ENCODE measurements at regions not wholly inside any gene's neighbourhood (a gene's known extent, or its start where the extent isn't known, plus 50 kb on each side); places are given as distances from the start of the nearest gene placed in this dataset.

- no peak for TF ChIP-seq MAX (IDR thresholded peaks at IDR 0.05)
- TF ChIP-seq CEBPB (IDR thresholded peaks at IDR 0.05; ENCODE audit: low read depth): no peak
- no peak for TF ChIP-seq SP1 (IDR thresholded peaks at IDR 0.05; ENCODE audit: low read depth)
- no peak for TF ChIP-seq POLR2A (IDR thresholded peaks at IDR 0.05; ENCODE audit: borderline replicate concordance, extremely low read depth, insufficient read depth, insufficient read length)
- no peak for TF ChIP-seq JUND (IDR thresholded peaks at IDR 0.05)
- no peak for TF ChIP-seq FOSL1 (IDR thresholded peaks at IDR 0.05; ENCODE audit: low read depth)
- no peak for TF ChIP-seq EZH2phosphoT487 (IDR thresholded peaks at IDR 0.05; ENCODE audit: borderline replicate concordance)
Measured at GRCh38 chr7:106376026-106376799, 91.4 kb upstream of the NAMPT start (continued).

GRCh38 chr7:106375499-106375898 lies 90.7 kb upstream of the NAMPT start:
- Histone ChIP-seq H4K20me1 (ENCODE audit: insufficient read depth) (no peaks in the 10 kb centered on the region), H3K27me3 (ENCODE audit: insufficient read depth, low read length) (no peaks in the 10 kb centered on the region), H3K79me2 (ENCODE audit: insufficient read depth, low read length) (no peaks in the 10 kb centered on the region), H3K4me3 (replicated peaks in 1 of 2; ENCODE audit: low read depth in 1 of 2, low read length in 2 of 2) (no peak overlapping the region), H3K27ac (ENCODE audit: low read depth, low read length) (no peak overlapping the region), H3K4me1 (ENCODE audit: control insufficient read depth in 1 of 2, insufficient read depth in 2 of 2, low read length in 2 of 2) (no peaks in the 10 kb centered on the region), H3K9ac (ENCODE audit: low read length) (no peak overlapping the region), H3K4me2 (ENCODE audit: low read length) (no peak overlapping the region), H3K9me2 (ENCODE audit: insufficient read depth) (no peaks in the 10 kb centered on the region), H3K9me3 (ENCODE audit: control insufficient read depth in 1 of 2, insufficient read depth in 1 of 2, low read depth in 1 of 2, low read length in 2 of 2) (no peaks in the 10 kb centered on the region), H3K36me3 (ENCODE audit: control insufficient read depth in 1 of 2, insufficient read depth in 2 of 2, low read length in 2 of 2) (no peaks in the 10 kb centered on the region), H2AFZ (ENCODE audit: low read depth, low read length, poor library complexity, severe bottlenecking) (no peak overlapping the region)
- DNase-seq (ENCODE audit: low read depth, low spot score): no peak
- POLR2A ChIA-PET: no interaction called here
- CTCF ChIA-PET: no interaction called here
- ATAC-seq: no peak
- no TSS peak for BruUV-seq (replicated peaks)
- intact Hi-C loops (cut with micrococcal nuclease): no loop called here
- RAD21 ChIA-PET (ENCODE audit: low non-redundant PET in 1 of 2, low total read pairs in 2 of 2, uncharacterized antibody in 2 of 2, unreplicated experiment in 2 of 2): no interaction called here
- TF ChIP-seq EGR1 (IDR thresholded peaks at IDR 0.05; ENCODE audit: low read depth): no peak
- no peak for TF ChIP-seq ZBTB33 (IDR thresholded peaks at IDR 0.05; ENCODE audit: extremely low read depth, insufficient replicate concordance, low read length)
- no peak for TF ChIP-seq TCF7L2 (IDR thresholded peaks at IDR 0.05; ENCODE audit: borderline replicate concordance, extremely low read depth, insufficient read depth, insufficient read length)
- no peak for TF ChIP-seq RAD21 (IDR thresholded peaks at IDR 0.05; ENCODE audit: low read depth)
- no peak for TF ChIP-seq EZH2 (IDR thresholded peaks at IDR 0.05)
- TF ChIP-seq SP1 (IDR thresholded peaks at IDR 0.05; ENCODE audit: low read depth): no peak
- no peak for TF ChIP-seq FOSL1 (IDR thresholded peaks at IDR 0.05; ENCODE audit: low read depth)
- no peak for TF ChIP-seq ZNF274 (IDR thresholded peaks at IDR 0.05; ENCODE audit: low read depth, low read length)
- no peak for TF ChIP-seq CTCF (IDR thresholded peaks at IDR 0.05 in 2 of 3, conservative IDR thresholded peaks at IDR 0.05 in 1 of 3; ENCODE audit: borderline replicate concordance in 1 of 3, insufficient read depth in 1 of 3, low read depth in 2 of 3, low read length in 2 of 3)
- TF ChIP-seq CBX3 (IDR thresholded peaks at IDR 0.05; ENCODE audit: low read depth): no peak
- TF ChIP-seq EZH2phosphoT487 (IDR thresholded peaks at IDR 0.05; ENCODE audit: borderline replicate concordance): no peak
- TF ChIP-seq POLR2AphosphoS5 (IDR thresholded peaks at IDR 0.05; ENCODE audit: low read depth, low read length): no peak
- no peak for TF ChIP-seq ATF3 (IDR thresholded peaks at IDR 0.05)
- TF ChIP-seq ZFX (IDR thresholded peaks at IDR 0.05): no peak
- TF ChIP-seq ELF1 (IDR thresholded peaks at IDR 0.05; ENCODE audit: borderline replicate concordance, low read depth): no peak
- TF ChIP-seq CEBPB (IDR thresholded peaks at IDR 0.05; ENCODE audit: low read depth): no peak
- no peak for TF ChIP-seq JUND (IDR thresholded peaks at IDR 0.05)

Data from HCT116 (cell line).